ENCODE measurements at regions not wholly inside any gene's neighbourhood (a gene's known extent, or its start where the extent isn't known, plus 50 kb on each side); places are given as distances from the start of the nearest gene placed in this dataset.

DNA sequence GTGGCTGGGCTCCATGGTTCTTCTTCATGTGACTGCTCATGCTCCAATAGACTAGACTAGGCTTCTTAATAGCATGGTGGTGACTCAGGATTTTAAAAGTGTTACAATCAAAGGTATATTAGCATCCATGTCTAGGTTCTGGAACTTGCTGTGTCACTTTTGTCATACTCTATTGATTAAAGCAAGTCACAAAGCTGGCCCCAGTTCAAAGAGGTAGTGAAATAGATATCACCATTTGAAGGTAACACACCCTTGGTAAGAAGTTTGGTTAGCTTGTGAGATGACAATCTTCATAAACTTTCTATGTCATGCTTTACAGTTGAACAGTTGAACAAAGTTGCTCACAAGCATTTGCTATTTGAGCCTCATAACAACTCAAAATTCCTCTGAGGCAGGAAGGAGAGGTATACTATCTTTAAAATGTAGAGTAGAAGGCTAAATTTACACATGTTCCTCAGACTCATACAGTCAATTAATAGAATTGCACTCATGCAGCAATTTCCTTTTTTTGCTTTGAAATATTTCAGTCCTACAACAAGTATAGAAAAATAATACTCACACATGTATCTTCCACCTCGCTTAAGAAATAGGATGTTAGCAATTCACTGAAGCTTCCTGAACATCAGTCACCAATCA is 56.8 kb upstream of the TMEM252 start:
- TF ChIP-seq, protein P1, sequence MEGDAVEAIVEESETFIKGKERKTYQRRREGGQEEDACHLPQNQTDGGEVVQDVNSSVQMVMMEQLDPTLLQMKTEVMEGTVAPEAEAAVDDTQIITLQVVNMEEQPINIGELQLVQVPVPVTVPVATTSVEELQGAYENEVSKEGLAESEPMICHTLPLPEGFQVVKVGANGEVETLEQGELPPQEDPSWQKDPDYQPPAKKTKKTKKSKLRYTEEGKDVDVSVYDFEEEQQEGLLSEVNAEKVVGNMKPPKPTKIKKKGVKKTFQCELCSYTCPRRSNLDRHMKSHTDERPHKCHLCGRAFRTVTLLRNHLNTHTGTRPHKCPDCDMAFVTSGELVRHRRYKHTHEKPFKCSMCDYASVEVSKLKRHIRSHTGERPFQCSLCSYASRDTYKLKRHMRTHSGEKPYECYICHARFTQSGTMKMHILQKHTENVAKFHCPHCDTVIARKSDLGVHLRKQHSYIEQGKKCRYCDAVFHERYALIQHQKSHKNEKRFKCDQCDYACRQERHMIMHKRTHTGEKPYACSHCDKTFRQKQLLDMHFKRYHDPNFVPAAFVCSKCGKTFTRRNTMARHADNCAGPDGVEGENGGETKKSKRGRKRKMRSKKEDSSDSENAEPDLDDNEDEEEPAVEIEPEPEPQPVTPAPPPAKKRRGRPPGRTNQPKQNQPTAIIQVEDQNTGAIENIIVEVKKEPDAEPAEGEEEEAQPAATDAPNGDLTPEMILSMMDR (IDR thresholded peaks at IDR 0.05): no peak
- TF ChIP-seq POLR2A (IDR thresholded peaks at IDR 0.05): no peak

Measured in thyroid gland (tissue), 4 donors.